GM18951 (cell line): ENCODE measurements at regions not wholly inside any gene's neighbourhood (a gene's known extent, or its start where the extent isn't known, plus 50 kb on each side); places are given as distances from the start of the nearest gene placed in this dataset.

Experiments
- POLR2A ChIP-seq: IDR thresholded peaks from 4 replicates; pipeline ENCODE4 v1.6.1; 2011; ENCODE audit warnings: mild to moderate bottlenecking; ENCODE audit not compliant: insufficient read length, insufficient read depth; ENCODE audit errors: extremely low read depth
- in situ Hi-C: fragments of 300-500 bp; cut with MboI; formaldehyde crosslinking; loops from one replicate; pipeline ENCODE4 v1.12.0; 2022; ENCODE audit warnings: low sequenced_read_pairs, mixed read lengths, inconsistent platforms; ENCODE audit not compliant: unreplicated experiment

GRCh38 chr21:39012326-39013230, 170.7 kb downstream of the PSMG1 start:
- in situ Hi-C loops = no loop called here
- no peak for TF ChIP-seq POLR2A

GRCh38 chr21:39011911-39012310, 171.3 kb downstream of the PSMG1 start:
- in situ Hi-C loops = no loop called here
- no peak for TF ChIP-seq POLR2A

- in situ Hi-C loops = no loop called here
- TF ChIP-seq POLR2A = no peak
These were observed 172.4 kb downstream of the PSMG1 start for GRCh38 chr21:39010629-39011404.

- TF ChIP-seq POLR2A = no peak
- in situ Hi-C loops = no loop called here
These were observed 173.5 kb downstream of the PSMG1 start for GRCh38 chr21:39009587-39010225.

- TF ChIP-seq POLR2A = no peak
- in situ Hi-C loops = no loop called here
These were observed 175.3 kb downstream of the PSMG1 start for GRCh38 chr21:39007985-39008384.

- in situ Hi-C loops = no loop called here
- no peak for TF ChIP-seq POLR2A
These were observed 175.7 kb downstream of the PSMG1 start for GRCh38 chr21:39007532-39007931.

GRCh38 chr21:39006571-39007311, 176.5 kb downstream of the PSMG1 start:
- in situ Hi-C loops = no loop called here
- TF ChIP-seq POLR2A = no peak

GRCh38 chr21:39005502-39005787, 177.8 kb downstream of the PSMG1 start:
- in situ Hi-C loops = no loop called here
- TF ChIP-seq POLR2A = no peak

GRCh38 chr21:39004634-39005501, 178.4 kb downstream of the PSMG1 start:
- no peak for TF ChIP-seq POLR2A
- in situ Hi-C loops = no loop called here

GRCh38 chr21:39003982-39004633, 179.1 kb downstream of the PSMG1 start:
- no peak for TF ChIP-seq POLR2A
- in situ Hi-C loops = no loop called here

- no peak for TF ChIP-seq POLR2A
- in situ Hi-C loops = no loop called here
These were observed 181.9 kb downstream of the PSMG1 start for GRCh38 chr21:39001341-39001740.

- in situ Hi-C loops = no loop called here
- TF ChIP-seq POLR2A = no peak
These were observed 182.8 kb downstream of the PSMG1 start for GRCh38 chr21:39000496-39000895.
